Neural progenitor cell (in vitro differentiated cells): ENCODE measurements at regions not wholly inside any gene's neighbourhood (a gene's known extent, or its start where the extent isn't known, plus 50 kb on each side); places are given as distances from the start of the nearest gene placed in this dataset.

ENCODE experiments used
- EZH2 ChIP-seq: fragments of 200-600 bp; sonication (generic); IDR thresholded peaks from 2 replicates; pipeline ENCODE4 v1.6.1; 2017; ENCODE audit warnings: antibody characterized with exemption, mild to moderate bottlenecking, moderate library complexity
- TF ChIP-seq, protein P1 (sequence below): fragments of 200-600 bp; sonication (generic); IDR thresholded peaks from 2 replicates; pipeline ENCODE4 v1.5.1; 2017; ENCODE audit warnings: antibody characterized with exemption, mild to moderate bottlenecking

DNA sequence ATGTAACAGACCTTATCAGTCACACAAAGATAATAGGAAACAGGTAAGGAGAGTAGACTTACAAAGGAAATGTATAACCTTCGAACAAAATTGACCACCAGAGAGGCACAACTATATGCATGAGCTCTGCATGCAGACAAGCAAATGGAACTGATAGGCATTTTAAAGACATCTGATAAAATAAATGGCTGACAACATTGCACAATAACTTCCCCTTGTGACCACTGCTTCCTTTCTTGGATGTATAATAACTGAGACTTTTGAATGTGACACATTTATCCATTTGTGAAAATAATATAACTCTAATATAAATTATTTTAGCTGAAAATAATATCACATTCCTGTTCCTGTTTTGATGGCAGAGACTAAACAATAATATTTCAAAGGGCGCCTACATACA lies 654.2 kb upstream of the STEAP1 start:
- TF ChIP-seq, protein P1, sequence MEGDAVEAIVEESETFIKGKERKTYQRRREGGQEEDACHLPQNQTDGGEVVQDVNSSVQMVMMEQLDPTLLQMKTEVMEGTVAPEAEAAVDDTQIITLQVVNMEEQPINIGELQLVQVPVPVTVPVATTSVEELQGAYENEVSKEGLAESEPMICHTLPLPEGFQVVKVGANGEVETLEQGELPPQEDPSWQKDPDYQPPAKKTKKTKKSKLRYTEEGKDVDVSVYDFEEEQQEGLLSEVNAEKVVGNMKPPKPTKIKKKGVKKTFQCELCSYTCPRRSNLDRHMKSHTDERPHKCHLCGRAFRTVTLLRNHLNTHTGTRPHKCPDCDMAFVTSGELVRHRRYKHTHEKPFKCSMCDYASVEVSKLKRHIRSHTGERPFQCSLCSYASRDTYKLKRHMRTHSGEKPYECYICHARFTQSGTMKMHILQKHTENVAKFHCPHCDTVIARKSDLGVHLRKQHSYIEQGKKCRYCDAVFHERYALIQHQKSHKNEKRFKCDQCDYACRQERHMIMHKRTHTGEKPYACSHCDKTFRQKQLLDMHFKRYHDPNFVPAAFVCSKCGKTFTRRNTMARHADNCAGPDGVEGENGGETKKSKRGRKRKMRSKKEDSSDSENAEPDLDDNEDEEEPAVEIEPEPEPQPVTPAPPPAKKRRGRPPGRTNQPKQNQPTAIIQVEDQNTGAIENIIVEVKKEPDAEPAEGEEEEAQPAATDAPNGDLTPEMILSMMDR = no peak
- TF ChIP-seq EZH2 = no peak
